HG03175 (cell line): ENCODE measurements at regions not wholly inside any gene's neighbourhood (a gene's known extent, or its start where the extent isn't known, plus 50 kb on each side); places are given as distances from the start of the nearest gene placed in this dataset.
"Not testable (repeated sequence)": the region's sequence is repeated elsewhere in the genome, so short reads cannot be mapped to it uniquely, and the experiment has no call there.

Experiments
- ATAC-seq: cut with Tn5 transposase; IDR thresholded peaks from one replicate; pipeline ENCODE4 v1.9.1; 2021; ENCODE audit warnings: mild to moderate bottlenecking, moderate library complexity; ENCODE audit not compliant: unreplicated experiment

DNA sequence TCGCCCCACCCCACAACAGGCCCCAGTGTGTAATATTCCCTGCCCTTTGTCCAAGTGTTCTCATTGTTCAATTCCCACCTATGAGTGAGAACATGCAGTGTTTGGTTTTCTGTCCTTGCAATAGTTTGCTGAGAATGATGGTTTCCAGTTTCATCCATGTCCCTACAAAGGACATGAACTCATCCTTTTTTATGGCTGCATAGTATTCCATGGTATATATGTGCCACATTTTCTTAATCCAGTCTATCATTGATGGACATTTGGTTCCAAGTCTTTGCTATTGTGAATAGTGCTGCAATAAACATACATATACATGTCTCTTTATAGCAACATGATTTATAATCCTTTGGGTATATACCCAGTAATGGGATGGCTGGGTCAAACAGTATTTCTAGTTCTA, 132.7 kb downstream of the SNX10 start:
- ATAC-seq: not testable (repeated sequence)

DNA sequence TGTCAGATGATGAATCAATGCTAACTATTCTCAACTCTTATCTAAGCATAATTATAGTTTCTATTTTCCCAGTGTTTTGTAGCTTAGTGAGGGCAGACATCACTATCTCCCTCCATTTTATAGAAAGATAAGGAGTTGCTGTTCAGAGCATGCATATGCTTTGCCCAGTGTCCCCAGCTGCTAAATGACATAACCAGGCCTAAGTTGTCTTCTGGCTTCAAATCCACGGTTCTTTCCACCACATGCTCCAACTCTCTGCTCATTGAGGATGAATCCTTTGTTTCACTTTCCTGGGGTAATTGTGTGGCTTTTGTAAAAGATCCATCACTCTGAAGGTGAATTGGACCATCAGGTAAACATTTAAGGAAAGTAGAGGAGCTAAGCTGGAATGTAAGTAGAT, 134.0 kb downstream of the SNX10 start:
- no peak for ATAC-seq

DNA sequence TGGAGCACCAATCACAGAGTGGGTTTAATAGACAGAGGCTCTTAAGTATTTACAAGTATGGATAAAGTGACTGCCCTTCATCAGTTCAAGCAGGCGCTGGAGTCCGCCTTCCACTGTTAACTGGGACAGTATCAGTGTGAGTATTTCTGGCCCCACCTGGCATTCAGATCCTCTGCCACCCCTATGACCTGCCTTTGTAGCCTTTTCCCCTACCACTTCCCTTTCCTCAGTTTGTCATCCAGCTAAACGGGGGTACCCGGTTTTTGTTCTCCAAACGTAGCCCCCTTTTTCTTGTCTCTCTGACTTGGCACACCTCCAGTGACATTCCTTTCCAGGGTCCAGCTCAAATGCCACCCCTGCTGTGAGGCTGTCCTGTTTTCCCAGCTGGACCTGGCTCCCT, 134.4 kb downstream of the SNX10 start:
- ATAC-seq: no peak

DNA sequence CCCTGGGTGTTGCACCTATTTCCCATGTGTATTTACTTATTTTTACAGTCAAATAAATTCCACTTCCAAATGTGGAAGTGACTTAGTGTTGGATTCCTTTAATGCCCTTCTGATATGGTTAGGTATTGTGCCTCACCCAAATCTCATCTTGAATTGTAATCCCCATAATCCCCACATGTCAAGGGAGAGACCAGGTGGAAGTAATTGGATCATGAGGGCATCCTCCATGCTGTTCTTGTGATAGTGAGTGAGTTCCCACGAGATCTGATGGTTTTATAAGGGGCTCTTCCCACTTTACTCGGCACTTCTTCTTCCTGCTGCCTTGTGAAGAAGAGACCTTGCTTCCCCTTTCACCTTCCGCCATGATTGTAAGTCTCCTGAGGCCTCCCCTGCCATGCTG, 136.9 kb downstream of the SNX10 start:
- no peak for ATAC-seq

DNA sequence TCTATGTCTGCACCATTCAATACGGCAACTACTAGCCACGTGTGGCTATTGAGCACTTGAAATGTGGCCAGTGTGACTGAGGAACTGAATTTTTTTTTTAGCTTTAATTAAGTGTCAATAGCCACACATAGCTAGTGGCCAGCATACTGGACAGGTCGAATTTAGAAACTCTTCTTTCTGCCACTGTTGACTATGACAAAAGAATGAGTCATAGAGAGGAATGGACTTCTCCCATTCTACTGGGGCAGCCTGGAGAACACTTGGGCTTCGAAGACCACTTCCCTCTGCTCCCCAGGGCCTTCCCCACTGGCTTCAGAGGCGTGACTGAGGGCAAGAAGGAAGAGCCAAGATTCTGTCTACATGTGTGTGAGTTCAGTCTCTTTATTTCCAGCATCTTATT, 137.5 kb downstream of the SNX10 start:
- ATAC-seq: no peak

DNA sequence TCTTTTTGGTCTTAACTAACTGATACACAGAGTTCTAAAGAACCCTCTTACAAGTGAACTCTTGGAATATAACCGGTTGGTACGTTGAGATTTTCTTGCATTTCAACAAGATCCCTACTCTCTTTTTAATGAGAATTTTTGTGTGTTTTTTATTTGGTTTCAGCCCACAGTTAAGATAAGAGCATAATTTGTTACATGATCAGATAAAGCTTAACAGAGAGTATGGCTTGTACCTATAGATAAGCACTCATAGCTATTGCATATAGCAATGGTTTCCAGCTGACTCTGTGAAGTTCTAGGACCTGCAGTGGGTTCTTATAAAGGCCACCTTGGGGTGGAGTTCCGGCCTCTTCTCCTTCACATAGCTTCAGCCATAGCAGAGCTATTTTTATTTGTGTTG, 143.3 kb downstream of the SNX10 start:
- no peak for ATAC-seq

DNA sequence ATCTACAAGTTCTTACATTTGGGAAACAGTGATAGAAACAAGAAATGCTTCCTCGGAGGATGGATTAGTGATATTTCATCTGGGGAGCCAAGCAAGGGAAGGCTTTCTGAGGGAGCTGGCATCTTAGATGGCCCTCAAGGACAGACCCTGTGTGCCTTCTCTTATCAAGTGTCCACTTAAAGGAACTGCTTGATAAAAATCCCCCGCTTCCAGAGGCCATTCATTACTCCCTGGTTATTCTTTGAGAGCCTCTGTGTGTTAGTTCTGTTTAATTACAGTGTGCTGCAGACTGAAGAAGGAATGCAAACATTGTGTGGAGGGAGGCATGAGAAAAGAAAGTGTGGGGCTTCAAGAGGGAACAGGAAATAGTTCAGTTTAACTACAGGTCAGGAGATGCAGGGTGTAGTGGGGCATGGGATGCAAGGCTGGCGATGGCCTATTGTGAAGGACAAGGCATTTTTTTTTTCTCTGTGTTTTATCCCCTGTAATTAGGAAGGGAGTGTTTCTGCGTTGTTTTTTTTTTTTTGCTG, 145.4 kb downstream of the SNX10 start:
- no peak for ATAC-seq

DNA sequence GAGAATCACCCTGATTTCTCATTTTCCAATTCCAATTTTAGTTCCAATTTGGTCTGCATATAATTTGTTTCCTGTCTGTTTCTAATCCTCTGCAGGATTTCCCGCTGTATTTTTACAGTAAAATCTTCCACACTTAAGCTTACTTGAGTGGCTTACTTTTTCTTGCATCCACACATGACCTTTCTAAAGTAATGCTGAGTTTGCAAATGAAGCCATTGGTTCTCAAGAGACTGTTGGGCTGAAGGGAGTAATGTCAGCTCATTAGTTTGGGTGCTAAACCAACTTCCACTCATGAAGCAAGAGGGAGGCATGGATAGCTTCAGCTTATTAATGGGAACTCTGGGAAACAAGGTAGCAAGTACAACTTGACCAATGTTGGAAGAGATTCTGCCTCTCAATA, 146.4 kb downstream of the SNX10 start:
- ATAC-seq: no peak

DNA sequence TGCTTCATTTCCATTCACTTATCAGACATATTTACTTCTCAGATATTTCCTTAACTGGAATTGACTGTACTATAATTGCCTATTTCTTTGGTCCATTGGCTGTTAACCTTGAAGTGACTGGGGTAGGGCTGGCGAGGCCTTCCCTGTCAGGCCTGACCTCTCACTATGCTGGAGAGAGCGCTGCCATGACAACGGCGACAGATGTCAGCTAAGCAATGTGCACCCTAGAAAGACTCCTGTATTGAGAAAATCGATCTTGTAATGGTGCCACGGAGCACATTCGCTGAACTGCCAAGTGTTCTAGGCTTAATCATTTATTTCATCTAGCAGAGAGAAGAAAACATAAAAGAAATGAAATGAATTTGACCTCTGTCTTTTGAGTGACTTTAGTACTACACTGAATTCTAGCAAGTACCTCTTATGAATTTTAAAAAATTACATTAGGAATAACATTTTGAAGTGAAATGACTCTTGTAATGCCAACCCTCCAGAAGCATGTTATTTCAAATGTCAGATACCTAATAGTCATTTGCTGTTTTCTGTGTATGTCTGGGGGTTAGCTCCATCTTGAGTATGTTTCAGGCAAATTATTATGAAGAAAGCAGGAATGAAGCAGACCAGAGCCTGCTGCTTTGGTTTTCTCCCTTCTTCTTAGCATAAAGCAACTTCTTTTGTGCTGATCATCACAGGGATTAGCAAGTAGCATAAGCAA, 148.0 kb downstream of the SNX10 start:
- ATAC-seq: no peak

DNA sequence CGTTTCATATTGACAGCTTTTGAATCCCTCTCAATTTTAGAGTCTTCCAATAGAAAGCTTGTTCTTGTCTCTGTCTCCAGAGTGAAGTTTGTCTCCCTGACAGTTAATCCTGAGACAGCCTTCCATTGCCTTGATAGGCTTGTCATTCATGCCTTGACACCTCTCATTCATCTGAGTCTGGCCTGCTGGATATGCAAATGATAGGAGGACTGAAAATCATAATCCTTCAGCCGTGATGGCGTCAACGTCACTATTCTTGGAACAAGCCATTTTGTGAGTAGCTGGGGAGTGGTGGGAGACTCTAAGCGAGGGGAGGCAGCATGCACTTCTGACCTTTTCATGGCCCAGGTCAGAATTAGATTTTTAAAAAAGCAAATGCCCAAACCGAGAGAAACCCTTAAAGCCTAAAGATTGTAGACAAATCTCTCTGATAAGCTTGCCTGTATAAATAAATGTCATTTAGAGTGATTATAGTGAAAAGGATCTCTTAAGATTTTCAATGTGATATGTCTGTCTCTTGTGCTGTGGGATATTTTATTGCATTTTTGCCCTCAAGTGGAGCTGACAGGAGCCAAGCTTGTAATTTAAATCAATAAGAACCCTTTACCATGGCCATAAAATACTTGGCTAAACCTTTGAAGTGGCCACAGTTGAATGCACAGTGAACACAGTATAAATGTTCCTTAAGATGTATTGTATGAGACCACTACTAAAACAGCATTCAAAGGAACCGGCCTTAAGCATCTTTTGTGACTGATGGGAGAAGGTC, 148.8 kb downstream of the SNX10 start:
- no peak for ATAC-seq

DNA sequence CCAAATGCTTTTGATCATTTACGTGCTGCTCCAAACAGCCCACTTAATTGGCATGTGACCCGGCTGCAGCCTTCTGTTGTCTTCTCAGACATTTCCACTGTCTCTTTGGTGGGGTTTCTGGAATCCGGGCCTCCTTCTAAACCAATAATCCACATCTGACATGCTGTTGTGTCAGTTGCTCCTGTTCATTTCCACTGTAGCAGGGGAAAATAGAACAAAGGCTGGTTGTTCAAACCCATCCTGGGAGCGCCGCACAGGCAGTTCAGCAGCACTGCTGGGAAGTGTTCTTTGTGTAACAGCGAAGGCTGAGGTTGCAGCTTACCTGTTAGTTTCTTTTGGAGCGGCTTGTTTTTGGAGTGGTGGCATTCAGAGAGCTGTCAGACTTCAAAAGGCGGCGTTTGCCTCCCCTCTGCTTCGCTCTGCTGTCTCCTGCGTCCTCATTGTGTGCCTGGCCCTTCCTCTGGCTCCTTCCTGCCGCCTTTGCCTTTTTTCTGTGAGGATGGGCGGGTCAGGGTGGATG, 149.4 kb downstream of the SNX10 start:
- ATAC-seq: no peak

DNA sequence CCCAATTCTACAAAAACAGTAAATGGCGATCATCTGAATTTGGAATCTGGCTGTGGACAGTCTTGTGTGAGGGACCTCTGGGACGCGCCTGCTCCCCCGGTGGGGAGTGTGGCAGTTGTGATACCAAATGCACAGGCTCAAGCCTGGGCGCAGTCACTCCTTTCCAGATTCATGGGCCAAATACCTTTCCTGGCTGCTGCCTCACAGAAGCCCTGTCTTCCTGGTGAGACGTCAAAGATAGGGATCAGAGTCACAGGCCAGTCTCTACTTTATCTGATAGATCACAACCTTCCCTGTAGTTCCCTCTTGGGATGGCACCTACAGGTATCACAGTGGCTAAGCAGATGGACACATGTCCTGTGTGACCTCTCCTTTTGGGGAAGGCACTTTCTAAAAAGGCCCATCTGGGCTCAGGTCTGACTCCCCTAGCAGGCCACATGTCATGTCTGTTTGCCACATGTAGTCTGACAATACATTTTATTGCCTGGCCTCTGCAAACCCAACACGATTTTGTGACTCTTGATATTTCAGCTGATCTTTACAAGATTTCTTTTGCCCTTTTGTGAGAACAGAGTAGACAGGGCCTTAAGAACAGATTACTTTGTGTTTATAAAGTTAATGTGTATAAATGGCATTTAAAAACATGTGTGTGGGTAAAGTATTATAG, 150.1 kb downstream of the SNX10 start:
- no peak for ATAC-seq

DNA sequence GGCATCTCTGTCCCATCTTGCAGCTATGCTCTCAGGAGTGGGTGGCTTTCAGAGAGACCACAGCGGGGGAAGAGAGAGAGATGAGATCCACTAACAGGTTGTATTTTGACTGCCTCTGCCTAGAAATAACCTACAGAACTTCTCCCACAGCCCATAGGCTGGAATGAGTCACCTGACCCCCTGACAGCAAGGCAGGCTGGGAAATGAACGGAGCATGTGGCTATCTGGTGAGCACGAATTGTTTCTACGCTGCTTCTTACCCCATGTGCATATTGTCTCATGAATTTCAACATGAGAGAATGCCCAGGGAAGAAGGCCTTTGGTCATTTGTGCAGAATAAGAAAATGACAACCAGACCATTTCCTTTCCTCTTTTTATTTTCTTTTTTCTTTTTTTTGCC, 151.3 kb downstream of the SNX10 start:
- ATAC-seq: no peak

DNA sequence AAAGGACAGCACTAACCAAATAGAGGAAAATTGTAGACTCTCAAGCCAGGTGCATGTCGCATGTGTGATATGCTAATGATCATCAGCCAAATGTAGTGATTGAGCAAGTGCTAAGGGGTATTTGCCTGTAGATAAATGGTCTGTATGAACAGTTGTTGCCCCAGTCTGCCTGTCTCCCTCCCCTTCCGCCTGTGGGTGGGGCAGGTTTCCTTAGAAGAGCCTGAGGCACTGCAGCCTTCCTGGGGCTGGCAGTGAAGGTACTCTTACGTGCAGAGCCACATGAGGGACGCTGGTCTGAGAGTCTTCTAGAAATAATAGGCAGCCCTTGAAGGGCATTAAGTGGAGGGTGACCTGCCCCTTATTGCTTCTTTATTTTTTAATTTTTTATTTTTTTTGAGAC, 152.1 kb downstream of the SNX10 start:
- no peak for ATAC-seq

DNA sequence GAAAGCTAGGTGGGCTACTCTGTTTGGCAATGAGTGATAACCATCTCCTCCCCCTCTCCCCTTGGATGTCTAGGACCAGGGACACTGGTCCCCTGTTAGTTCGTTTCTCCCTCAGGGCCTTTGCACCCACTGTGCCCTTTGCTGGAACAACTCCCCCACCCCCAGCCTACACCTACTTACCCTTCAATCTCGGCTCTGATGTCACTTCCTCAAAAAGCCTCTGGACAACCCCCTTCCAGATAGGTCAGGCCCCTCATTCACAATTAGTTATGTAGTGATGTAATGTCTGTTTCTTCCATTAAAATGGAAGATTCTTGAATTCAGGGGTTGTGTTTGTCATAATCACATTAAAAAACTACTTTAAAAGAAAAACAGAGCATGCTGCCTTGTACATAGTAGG, 152.9 kb downstream of the SNX10 start:
- ATAC-seq: no peak

DNA sequence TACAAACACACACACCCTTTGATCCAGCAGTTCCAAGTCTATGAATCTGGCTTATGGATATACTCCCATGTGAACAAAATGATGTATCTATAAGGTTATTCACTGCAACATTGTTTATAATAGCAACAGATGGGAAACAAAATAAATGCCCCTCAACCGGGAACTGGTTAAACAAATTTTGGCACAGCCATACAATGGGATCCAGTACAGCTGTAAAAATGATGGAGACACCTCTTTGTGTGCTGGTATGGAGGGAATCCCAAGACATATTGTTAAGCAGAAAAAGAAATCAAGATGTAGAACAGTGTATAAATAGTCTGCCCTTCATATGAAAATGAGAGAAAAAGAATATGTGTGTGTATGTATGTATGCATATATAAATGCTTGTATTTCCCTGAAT, 155.5 kb downstream of the SNX10 start:
- ATAC-seq: no peak

DNA sequence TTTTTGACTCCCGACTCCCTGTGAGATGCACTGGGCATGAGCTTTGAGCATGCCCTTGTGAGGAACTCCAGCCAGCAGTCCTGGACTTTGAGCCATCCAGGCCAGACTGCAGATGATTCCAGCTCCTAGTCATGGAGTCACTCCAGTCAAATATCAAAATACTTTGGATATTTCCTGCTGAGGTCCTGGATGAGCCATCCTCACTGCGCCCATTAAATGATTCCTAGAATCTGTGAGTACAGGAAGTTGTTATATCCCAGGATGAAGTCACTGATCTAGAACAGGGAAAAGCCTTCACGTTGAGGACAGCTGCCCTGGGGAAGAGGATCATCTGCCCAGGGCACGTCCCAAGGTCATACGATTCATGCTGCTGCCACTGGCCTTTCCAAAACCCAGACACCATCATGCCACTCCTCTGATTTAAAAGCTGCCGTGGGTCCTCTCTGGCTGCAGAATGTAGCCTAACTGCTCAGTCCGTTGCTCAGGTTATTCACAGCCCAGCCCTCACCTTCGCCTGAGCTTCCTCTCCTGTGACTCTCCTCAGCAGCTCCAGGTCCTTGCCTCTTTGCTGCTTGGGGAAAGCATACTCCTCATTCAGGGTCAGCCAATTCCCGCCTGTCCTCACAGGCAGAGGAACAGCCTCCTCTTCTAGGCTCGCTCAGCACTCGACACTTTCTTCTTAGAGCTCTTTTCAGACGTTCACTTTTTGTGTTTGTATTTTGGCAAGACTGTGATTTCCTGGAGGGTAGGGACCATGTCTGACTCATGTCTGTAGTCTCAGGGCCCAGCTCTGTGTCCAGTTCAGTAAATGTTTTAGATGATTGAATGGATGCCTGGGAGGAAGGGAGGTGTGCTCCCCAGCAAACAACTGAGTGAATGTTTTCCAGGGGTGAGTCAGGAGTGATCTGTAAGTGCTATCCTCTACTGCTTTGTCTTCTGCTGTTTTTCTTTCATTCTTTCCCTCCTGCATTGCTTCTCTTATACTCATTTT, 157.8 kb downstream of the SNX10 start:
- no peak for ATAC-seq

DNA sequence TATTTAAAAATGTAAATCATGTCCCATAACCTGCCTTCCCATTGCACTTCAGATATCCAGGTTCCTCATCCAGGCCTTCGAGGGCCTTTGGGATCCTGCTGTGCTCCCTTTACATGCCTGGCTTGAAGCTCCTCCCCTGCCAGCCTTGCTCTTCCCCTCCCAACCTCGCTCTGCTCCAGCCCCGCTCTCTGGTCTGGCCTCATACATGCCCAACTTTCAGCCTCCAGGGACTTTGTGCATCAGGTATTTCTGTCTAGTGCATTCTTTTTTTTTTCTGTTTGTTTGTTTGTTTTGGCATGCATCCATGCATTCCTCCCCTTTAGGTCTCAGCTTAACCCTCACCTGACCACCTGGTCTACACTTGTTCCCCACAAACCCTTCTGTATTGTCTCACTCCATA, 160.3 kb downstream of the SNX10 start:
- no peak for ATAC-seq

DNA sequence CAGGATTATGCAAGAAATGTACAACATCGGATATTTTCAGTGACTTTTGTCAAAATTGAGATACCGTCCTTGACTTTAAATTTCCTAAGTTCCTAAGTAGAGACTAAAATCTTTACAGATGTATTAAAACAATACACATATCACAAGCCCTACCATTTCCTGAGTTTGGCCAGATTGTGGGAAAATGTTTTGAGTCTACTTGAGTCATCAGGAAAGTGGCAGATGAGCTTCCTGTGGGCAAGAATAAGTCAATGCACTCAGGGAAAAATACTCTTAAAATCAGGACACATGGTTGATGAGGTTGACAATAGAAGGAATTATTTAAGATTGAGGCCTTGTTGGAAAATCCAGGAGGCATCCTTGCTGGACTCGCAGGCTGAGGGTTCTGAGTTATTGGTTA, 162.5 kb downstream of the SNX10 start:
- ATAC-seq: no peak

DNA sequence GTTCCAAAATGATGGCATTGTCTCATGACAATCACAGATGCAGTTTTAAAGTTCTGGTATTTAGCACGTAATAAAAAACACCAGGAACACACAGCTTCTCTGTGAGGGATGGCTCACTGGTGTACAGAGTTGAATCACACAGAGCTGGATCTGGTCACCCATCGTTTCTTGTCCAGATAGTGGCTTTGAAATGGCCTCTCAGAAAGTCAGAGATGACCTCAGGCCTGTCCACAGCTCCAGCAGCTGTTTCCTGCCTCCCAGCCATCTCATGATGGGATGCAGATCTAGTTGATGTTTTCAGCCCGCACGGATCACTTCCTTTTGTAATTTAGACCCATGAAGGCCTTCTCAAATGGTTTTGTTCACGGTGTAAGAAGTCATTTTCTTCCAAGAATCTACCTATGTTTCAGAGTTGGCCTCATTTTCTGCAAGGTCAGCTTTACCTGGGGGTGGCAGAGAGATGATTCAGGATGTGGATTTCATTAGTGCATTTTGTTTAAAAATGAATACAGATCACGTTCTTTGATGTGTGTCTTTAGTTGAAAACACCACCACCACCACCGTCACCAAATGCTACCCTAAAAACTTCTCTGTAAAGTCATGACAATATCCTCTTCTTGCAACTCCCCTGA, 166.2 kb downstream of the SNX10 start:
- no peak for ATAC-seq
